ENCODE measurements at regions not wholly inside any gene's neighbourhood (a gene's known extent, or its start where the extent isn't known, plus 50 kb on each side); places are given as distances from the start of the nearest gene placed in this dataset.

GRCh38 chr13:22256111-22256639, 585.3 kb downstream of the FGF9 start (continued):
- TF ChIP-seq ID3 (CRISPR knock-in tag; IDR thresholded peaks at IDR 0.05) (no peak), ID3 (tag; IDR thresholded peaks at IDR 0.05) (no peak), ELF1 (tag; IDR thresholded peaks at IDR 0.05) (no peak), ETV6 (IDR thresholded peaks at IDR 0.05; ENCODE audit: borderline replicate concordance in 1 of 2, low read depth in 2 of 2, low read length in 1 of 2) (no peak), ETV6 (CRISPR knock-in tag; IDR thresholded peaks at IDR 0.05; ENCODE audit: borderline replicate concordance) (no peak)

- BruUV-seq (replicated peaks) = no TSS peak
- WGBS (ENCODE audit: insufficient coverage, low coverage, missing lambda C conversion rate) = 0% methylated on average over 5 of the region's 6 CpGs
- Histone ChIP-seq H3K4me3 (no peak overlapping the region), H2AFZ (ENCODE audit: low read depth, low read length) (no peak overlapping the region), H3K4me2 (ENCODE audit: insufficient read depth, low read length) (no peak overlapping the region), H3K4me1 (replicated peaks in 1 of 2; ENCODE audit: control insufficient read depth in 2 of 2, insufficient read depth in 2 of 2, low read length in 2 of 2) (no peaks in the 10 kb centered on the region), H3K9ac (ENCODE audit: insufficient read depth in 1 of 2, low read depth in 2 of 2, low read length in 2 of 2) (no peak overlapping the region), H3K9me3 (replicated peaks; ENCODE audit: control insufficient read depth, insufficient read depth, low read depth, low read length) (no peaks in the 10 kb centered on the region), H4K20me1 (replicated peaks; ENCODE audit: control insufficient read depth, insufficient read depth, low read length) (no peaks in the 10 kb centered on the region), H3K79me2 (ENCODE audit: control insufficient read depth, insufficient read depth, low read length) (no peaks in the 10 kb centered on the region), H3K27me3 (ENCODE audit: control insufficient read depth in 2 of 2, insufficient read depth in 2 of 2, low read length in 2 of 2) (no peaks in the 10 kb centered on the region), H3K36me3 (ENCODE audit: control insufficient read depth, insufficient read depth, low read length) (no peaks in the 10 kb centered on the region), H3K9me1 (ENCODE audit: control insufficient read depth, insufficient read depth, low read length) (no peaks in the 10 kb centered on the region), H3K27ac (ENCODE audit: extremely low read depth, low read depth, low read length) (no peak overlapping the region)
- ATAC-seq = no peak
- no peak for DNase-seq (ENCODE audit: extremely low read depth in 1 of 4, low spot score in 3 of 4)
- intact Hi-C loops (cut with micrococcal nuclease) = no loop called here
- no peak for FAIRE-seq
- ChIA-PET POLR2A (no interaction called here), CTCF (ENCODE audit: low intra/inter-chr PET ratio) (no interaction called here)
- in situ Hi-C loops (cut with MboI) = no loop called here
- TF ChIP-seq POLR2AphosphoS2 (IDR thresholded peaks at IDR 0.05; ENCODE audit: low read length) (no peak), SMAD1 (IDR thresholded peaks at IDR 0.05; ENCODE audit: low read depth, low read length, partially characterized antibody) (no peak), PTRF (tag; IDR thresholded peaks at IDR 0.05) (no peak), TEAD1 (CRISPR knock-in tag; IDR thresholded peaks at IDR 0.05) (no peak), XRCC5 (IDR thresholded peaks at IDR 0.05; ENCODE audit: low read depth, low read length) (no peak), ASH1L (IDR thresholded peaks at IDR 0.05; ENCODE audit: borderline replicate concordance, low read depth, partially characterized antibody) (no peak), DEAF1 (CRISPR knock-in tag; IDR thresholded peaks at IDR 0.05) (no peak), GATAD2B (IDR thresholded peaks at IDR 0.05; ENCODE audit: borderline replicate concordance) (no peak), ESRRA (IDR thresholded peaks at IDR 0.05; ENCODE audit: borderline replicate concordance, low read depth) (no peak), MYBL2 (IDR thresholded peaks at IDR 0.05; ENCODE audit: low read depth) (no peak), MYBL2 (CRISPR knock-in tag; IDR thresholded peaks at IDR 0.05; ENCODE audit: borderline replicate concordance) (no peak)
Observed at GRCh38 chr13:22262001-22262885, 591.4 kb downstream of the FGF9 start.
